Adrenal gland (tissue), 9 donors: ENCODE measurements at regions not wholly inside any gene's neighbourhood (a gene's known extent, or its start where the extent isn't known, plus 50 kb on each side); places are given as distances from the start of the nearest gene placed in this dataset.
A peak's percentile ranks its signal among the peaks of the same experiment; 100 is the strongest.
"Not testable (repeated sequence)": the region's sequence is repeated elsewhere in the genome, so short reads cannot be mapped to it uniquely, and the experiment has no call there.

Source experiments
- DNase-seq, 7 donors: peaks; one replicate each; pipeline ENCODE4 v3.0.0-alpha.2; 2019 to 2020
- H3K27ac ChIP-seq, 5 donors: fragments of 200-600 bp; sonication (generic) in 4 of 5; 1 replicate in 3 of 5; 2 replicates in 2 of 5; pipeline versions ENCODE4 v1.5.1 to v1.8.0; 2016 to 2020; ENCODE audit warnings: mild to moderate bottlenecking in 1 of 5
- H3K27me3 ChIP-seq: fragments of 200-600 bp; 2 replicates; pipeline ENCODE4 v1.8.0; 2021
- H3K36me3 ChIP-seq, 2 donors: fragments of 200-600 bp; replicated peaks in 1 of 2; 1 replicate in 1 of 2; 2 replicates in 1 of 2; pipeline versions ENCODE4 v1.5.1 to v1.8.0; 2018 to 2022
- H3K4me1 ChIP-seq, 2 donors: fragments of 200-600 bp; replicated peaks in 1 of 2; 1 replicate in 1 of 2; 2 replicates in 1 of 2; pipeline versions ENCODE4 v1.5.1 to v1.8.0; 2018 to 2021
- H3K4me3 ChIP-seq, 4 donors: fragments of 200-600 bp; sonication (generic) in 3 of 4; one replicate each; pipeline ENCODE4 v1.5.1; 2016 to 2018
- H3K9me3 ChIP-seq, 3 donors: fragments of 200-600 bp; sonication (generic) in 1 of 3; replicated peaks in 1 of 3; 1 replicate in 2 of 3; 2 replicates in 1 of 3; pipeline versions ENCODE4 v1.5.1 to v1.8.0; 2016 to 2021
- CTCF ChIP-seq, 6 experiments: fragments of 450-650 bp in 4 of 6; fragments of 200-600 bp in 2 of 6; sonication (generic) in 1 of 6; IDR thresholded peaks; 1 replicate in 5 of 6; 2 replicates in 1 of 6; pipeline versions ENCODE4 v1.5.1 to v1.8.0; 2016 to 2021; ENCODE audit warnings: antibody characterized with exemption in 6 of 6, mild to moderate bottlenecking in 2 of 6, moderate library complexity in 1 of 6
- POLR2A ChIP-seq, 2 donors: fragments of 450-650 bp; IDR thresholded peaks; one replicate each; pipeline ENCODE4 v1.6.1; 2017; ENCODE audit warnings: antibody characterized with exemption in 2 of 2, mild to moderate bottlenecking in 2 of 2, moderate library complexity in 1 of 2
- WGBS, 4 donors: extraction: QIAGEN DNeasy Blood & Tissue Kit in 2 of 4; methylation state at CpG; one replicate each; pipeline versions ENCODE4 v1.1.5 to v1.1.7; 2013 to 2017; 5-methylcytosine and 5-hydroxymethylcytosine counted together
- intact Hi-C, 2 donors: fragments of 100-400 bp; cut with DNase I; formaldehyde crosslinking; loops; one replicate each; pipeline versions ENCODE4 v1.14.1 to v1.15.0; 2022 to 2023
- donor health status: healthy with polysubstance abuse.
- donor health status: Bipolar disorder and iron deficiency.
- donor health status: DM: yes; HTN: yes; CAD: no.
- donor health status: DM: no; HTN: no; CAD: no.
- donor health status: DM: no; HTN: no; CAD: no.

- Histone ChIP-seq H3K4me3 (no peak overlapping the region), H3K27ac (no peak overlapping the region), H3K36me3 (no peaks in the 10 kb centered on the region), H3K4me1 (peaks cover 0 to 8% of the 10 kb centered on the region in 2 donors), H3K9me3 (no peaks in the 10 kb centered on the region), H3K27me3 (no peaks in the 10 kb centered on the region)
- no peak for TF ChIP-seq CTCF (IDR thresholded peaks at IDR 0.05)
- no peak for TF ChIP-seq POLR2A (IDR thresholded peaks at IDR 0.05)
- DNase-seq = no peak
- 46 to 83% (median 62%) methylated on average over 1 of the region's 1 CpG for WGBS, 4 donors
- intact Hi-C loops = no loop called here
These were observed 72.8 kb upstream of the PARP8 start for GRCh38 chr5:50593681-50594080.

- Histone ChIP-seq H3K36me3 (no peaks in the 10 kb centered on the region), H3K27ac (peak overlapping the region in 1 of 5 donors; percentile 13), H3K27me3 (no peaks in the 10 kb centered on the region), H3K4me3 (no peak overlapping the region), H3K9me3 (no peaks in the 10 kb centered on the region), H3K4me1 (peaks cover 0 to 8% of the 10 kb centered on the region in 2 donors)
- 47 to 70% (median 58%) methylated on average over 3 of the region's 3 CpGs for WGBS, 4 donors
- intact Hi-C loops = no loop called here
- peak in 1 of 7 donors; percentile 19 for DNase-seq
- no peak for TF ChIP-seq CTCF (IDR thresholded peaks at IDR 0.05)
- no peak for TF ChIP-seq POLR2A (IDR thresholded peaks at IDR 0.05)
These were observed 71.2 kb upstream of the PARP8 start for GRCh38 chr5:50595199-50595598.

- WGBS, 4 donors = 73 to 88% (median 79%) methylated on average over 6 to 7 of the region's 7 CpGs
- H3K4me3 ChIP-seq, intact Hi-C loops: not testable (repeated sequence)
These were observed 64.9 kb upstream of the PARP8 start for GRCh38 chr5:50601576-50601975.

GRCh38 chr5:50606179-50606578 lies 60.3 kb upstream of the PARP8 start:
- no peaks in the 10 kb centered on the region for H3K36me3 ChIP-seq
- H3K9me3 ChIP-seq = peaks cover 0 to 4% (median 0%) of the 10 kb centered on the region in 3 donors
- no peaks in the 10 kb centered on the region for H3K4me1 ChIP-seq
- 81 to 92% (median 88%) methylated on average over 1 of the region's 1 CpG for WGBS, 4 donors
- H3K4me3 ChIP-seq = no peak overlapping the region
- H3K27me3 ChIP-seq = no peaks in the 10 kb centered on the region
- H3K27ac ChIP-seq = no peak overlapping the region
- TF ChIP-seq CTCF (IDR thresholded peaks at IDR 0.05) = no peak
- no peak for TF ChIP-seq POLR2A (IDR thresholded peaks at IDR 0.05)
- no peak for DNase-seq
- intact Hi-C loops = no loop called here

More at GRCh38 chr5:50601576-50601975, 64.9 kb upstream of the PARP8 start:
- DNase-seq, H3K9me3 ChIP-seq, H3K4me1 ChIP-seq, H3K36me3 ChIP-seq, H3K27me3 ChIP-seq, H3K27ac ChIP-seq: not testable (repeated sequence)

GRCh38 chr5:50607456-50607855 lies 59.0 kb upstream of the PARP8 start:
- intact Hi-C loops, H3K27me3 ChIP-seq, H3K4me3 ChIP-seq, H3K9me3 ChIP-seq, DNase-seq, H3K36me3 ChIP-seq, H3K27ac ChIP-seq, H3K4me1 ChIP-seq: not testable (repeated sequence)
- WGBS, 4 donors = 87 to 92% (median 91%) methylated on average over 11 to 17 of the region's 17 CpGs

- H3K27me3 ChIP-seq, H3K4me3 ChIP-seq, H3K27ac ChIP-seq, H3K9me3 ChIP-seq, intact Hi-C loops, H3K4me1 ChIP-seq, DNase-seq, H3K36me3 ChIP-seq: not testable (repeated sequence)
- 81 to 94% (median 90%) methylated on average over 17 to 49 of the region's 49 CpGs for WGBS, 4 donors
These were observed 58.3 kb upstream of the PARP8 start for GRCh38 chr5:50607953-50608705.

- H3K4me3 ChIP-seq, H3K36me3 ChIP-seq, intact Hi-C loops, H3K27ac ChIP-seq, H3K27me3 ChIP-seq, H3K4me1 ChIP-seq, H3K9me3 ChIP-seq, DNase-seq: not testable (repeated sequence)
- WGBS, 4 donors = 68 to 76% (median 72%) methylated on average over 3 of the region's 3 CpGs
These were observed 53.4 kb upstream of the PARP8 start for GRCh38 chr5:50613057-50613456.
